ENCODE measurements at regions not wholly inside any gene's neighbourhood (a gene's known extent, or its start where the extent isn't known, plus 50 kb on each side); places are given as distances from the start of the nearest gene placed in this dataset.
A peak's percentile ranks its signal among the peaks of the same experiment; 100 is the strongest.

DNA sequence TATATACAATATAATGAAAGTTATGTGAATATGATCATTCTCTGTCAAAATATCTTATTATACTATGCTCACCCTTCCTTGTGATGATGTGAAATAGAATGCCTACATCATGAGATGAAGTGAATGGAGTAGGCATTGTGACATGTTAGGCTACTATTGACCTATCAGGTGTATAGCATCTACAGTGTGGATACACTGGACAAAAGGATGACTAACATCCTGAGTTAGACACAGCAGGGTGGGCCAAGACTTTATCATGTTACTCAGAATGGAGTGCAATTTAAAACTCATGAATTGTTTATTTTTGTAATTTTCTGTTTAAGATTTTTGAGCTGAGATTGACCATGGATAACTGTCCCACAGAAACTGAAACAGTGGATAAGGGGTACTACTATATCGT is 53.4 kb upstream of the NAV3 start:
- no peak for DNase-seq

DNA sequence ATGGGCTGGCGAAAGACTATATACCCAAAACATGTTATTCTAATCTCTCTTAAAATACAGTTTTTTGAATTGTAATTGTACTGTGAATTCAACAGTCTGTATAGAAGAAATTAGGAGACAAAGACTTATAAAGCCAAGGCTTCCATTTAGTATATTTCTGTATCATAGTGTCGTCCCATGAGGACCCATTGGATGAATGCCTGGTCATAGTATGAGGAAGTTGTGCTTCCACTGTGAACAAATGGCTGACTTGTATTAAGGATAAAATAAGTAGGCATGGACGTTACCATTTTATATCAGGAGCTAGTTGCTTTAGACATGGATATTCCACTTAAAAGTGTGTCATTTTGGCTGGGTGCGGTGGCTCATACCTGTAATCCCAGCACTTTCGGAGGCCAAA is 55.9 kb upstream of the NAV3 start:
- no peak for DNase-seq

- no peak for DNase-seq
Measured at GRCh38 chr12:77772676-77773298, 57.9 kb upstream of the NAV3 start.

DNA sequence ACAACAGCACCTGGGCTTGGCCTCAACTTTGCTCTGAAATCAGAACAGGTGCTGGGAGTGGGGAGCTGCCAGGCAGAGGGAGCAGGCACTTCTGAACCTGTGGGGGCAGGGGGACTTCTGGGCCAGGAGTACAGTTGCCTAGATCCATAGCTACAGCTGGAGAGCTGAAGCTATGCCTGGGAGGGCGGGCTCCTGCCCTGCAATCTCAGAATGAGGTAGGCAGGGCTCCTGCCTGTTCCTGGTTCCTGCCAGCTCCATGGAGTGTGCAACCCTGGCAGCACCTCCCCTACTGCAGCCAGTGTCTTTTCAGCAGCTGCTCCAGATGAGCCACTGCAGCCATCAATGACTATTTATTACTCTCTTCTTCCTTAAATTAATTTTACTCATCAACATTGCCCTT is 62.1 kb upstream of the NAV3 start:
- no peak for DNase-seq

- no peak for DNase-seq
Measured at GRCh38 chr12:77767756-77768343, 62.8 kb upstream of the NAV3 start.

GRCh38 chr12:77767335-77767734 is 63.4 kb upstream of the NAV3 start:
- DNase-seq, result no peak

- no peak for DNase-seq
Measured at GRCh38 chr12:77766224-77766623, 64.5 kb upstream of the NAV3 start.

- DNase-seq, result no peak
Measured at GRCh38 chr12:77761286-77761685, 69.4 kb upstream of the NAV3 start.

DNA sequence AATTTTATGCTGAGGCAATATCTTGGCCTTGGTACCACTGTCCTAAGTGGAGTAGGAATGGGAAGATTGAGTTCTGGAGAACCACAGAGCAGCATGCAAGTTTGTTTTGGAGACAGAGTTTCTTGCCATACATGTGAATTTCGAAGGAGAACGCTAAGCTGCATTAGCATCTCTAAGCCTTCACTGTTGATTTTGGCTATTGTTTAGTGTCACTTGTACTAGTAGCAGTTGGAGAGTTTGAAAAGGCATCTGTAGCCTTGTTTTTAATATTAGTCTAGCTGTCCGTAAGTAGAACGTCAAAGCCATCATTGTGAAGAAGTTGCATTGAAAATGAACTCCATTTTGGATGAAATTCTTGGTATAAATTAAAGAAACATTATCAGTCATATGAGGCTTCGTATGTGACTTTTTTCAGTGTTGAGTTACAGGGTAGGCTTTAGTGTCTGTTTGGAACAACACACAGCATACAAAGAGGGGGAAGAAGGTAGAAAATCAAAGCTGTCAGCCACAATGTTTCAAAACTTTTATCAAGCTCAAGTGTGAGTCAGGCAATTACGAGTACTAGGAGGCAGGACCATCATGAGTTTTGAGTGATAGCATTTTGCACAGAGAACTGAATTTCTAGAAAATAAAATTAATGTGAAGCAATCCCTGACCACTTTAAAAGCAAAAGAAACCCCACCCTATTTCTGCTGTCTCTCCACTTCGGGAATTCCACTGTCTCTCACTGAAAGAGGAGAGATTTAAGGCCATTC is 70.2 kb upstream of the NAV3 start:
- no peak for DNase-seq

DNA sequence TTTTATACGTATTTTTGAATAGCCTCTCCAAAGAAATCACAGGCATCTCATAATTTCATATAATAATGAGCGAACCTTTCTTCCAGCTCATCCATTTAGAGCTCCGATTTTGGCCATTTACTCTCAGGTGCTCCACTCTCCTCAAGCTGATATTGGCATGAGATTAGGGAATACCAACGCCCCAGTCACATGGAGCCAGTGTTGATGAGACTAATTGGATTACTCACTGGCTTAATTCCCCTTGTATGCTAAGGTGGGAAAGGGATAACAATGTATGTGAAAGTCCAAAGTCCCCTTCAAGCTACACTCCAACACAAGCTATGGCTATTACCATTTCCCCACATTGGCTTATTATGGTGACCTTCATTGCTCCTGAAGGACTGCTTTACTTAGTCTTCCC is 76.6 kb upstream of the NAV3 start:
- no peak for DNase-seq

DNA sequence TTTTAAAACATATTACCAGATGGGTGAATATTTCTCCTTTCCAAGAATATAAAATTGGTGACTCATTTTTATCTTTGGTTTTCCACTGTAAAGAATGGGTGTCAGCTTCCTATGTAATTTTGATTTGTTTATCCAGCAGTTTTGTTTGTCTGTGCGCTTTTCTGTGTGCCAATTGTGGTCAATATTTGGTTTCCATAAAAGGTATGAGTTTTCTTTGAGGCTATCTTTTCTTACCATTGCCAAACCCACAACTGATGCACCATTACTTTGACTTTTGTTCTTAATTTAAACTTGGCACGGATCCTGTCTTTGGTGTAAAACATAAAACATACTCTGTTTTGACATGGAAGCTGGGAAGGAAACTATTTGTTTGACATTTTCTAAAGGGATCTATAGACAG is 78.8 kb upstream of the NAV3 start:
- no peak for DNase-seq

- peak; percentile 3 for DNase-seq
Measured at GRCh38 chr12:77746096-77746495, 84.6 kb upstream of the NAV3 start.

GRCh38 chr12:77745624-77746023 is 85.1 kb upstream of the NAV3 start:
- no peak for DNase-seq

- no peak for DNase-seq
Measured at GRCh38 chr12:77742631-77743030, 88.1 kb upstream of the NAV3 start.

- DNase-seq, result no peak
Measured at GRCh38 chr12:77741974-77742517, 88.6 kb upstream of the NAV3 start.

DNA sequence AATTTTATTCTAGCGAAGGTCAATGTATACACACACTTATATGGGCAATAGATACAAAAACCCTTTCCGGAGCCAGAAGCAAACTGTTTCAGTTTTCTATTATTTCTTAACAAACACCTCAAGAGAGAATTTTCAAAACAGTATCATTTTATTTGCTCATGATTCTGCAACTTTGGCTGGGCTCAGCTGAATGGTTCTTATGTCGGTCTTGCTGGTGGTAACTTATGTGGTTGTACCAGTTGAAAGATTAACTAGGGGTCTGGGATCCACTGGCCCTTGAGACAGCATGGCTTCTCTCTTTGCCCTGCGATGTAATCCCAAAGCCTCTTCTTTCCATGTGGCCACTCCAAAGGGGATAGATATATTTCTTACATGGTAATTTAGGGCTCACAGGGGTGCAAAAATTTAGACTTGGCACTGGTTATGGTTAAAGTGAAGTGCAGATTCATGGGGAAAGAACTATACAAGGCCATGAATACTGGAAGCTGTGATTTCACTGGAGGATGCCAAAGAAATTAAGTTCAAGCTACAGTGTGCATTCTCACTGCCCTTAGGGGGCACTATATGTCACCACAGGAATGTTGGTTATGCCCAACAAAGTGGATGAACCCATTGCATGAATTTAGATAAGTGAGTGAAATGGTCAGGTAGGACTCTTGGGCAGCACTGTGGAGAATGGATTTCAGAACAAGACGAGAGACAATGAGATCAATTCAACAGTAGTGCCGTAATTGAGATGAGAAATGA is 94.3 kb upstream of the NAV3 start:
- DNase-seq, result no peak

- DNase-seq, result no peak
Measured at GRCh38 chr12:77734214-77734883, 96.3 kb upstream of the NAV3 start.

DNA sequence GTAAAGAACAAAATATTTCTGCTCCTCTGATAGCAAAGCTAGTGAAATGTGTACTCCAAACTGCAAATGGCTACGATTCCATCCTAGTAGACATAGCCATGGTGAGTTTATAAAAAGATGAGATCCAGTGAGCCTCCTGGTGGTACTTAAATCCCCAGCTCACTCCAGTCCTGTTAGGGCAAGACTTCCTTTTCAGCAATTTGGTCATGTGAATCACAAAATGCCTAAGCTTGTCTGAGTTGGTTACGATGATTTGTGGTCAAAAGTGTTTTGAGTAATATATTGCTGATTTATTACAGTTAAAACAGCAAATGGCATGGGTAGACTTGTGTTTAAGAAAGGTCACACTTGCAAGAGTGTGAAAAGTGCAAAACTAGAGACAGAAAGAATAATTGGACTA is 102.7 kb upstream of the NAV3 start:
- no peak for DNase-seq

- DNase-seq, result no peak
Measured at GRCh38 chr12:77727442-77728001, 103.2 kb upstream of the NAV3 start.

DNA sequence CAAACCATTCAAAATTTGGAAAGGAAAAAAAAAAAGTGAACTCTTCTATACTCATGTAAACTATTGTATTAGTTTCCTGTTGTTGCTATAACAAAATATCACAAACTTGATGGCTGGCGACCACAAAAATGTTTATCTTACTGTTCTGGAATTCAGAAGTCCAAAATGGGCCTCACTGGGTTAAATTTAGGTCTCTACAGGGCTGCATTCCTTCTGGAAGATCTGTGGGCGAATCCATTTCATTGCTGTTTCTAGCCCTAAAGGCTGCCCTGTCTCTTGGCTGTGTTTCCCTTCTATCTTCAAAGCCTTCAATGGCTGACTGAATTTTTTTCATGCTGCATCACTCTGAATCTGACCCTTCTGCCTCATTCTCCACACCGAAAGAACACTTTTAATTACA is 105.1 kb upstream of the NAV3 start:
- DNase-seq, result no peak

GRCh38 chr12:77724367-77724957 is 106.2 kb upstream of the NAV3 start:
- DNase-seq, result no peak

- no peak for DNase-seq
Measured at GRCh38 chr12:77723308-77723707, 107.4 kb upstream of the NAV3 start.
